GM19455 (cell line): ENCODE measurements at regions not wholly inside any gene's neighbourhood (a gene's known extent, or its start where the extent isn't known, plus 50 kb on each side); places are given as distances from the start of the nearest gene placed in this dataset.

Experiments
- ATAC-seq: cut with Tn5 transposase; IDR thresholded peaks from one replicate; pipeline ENCODE4 v1.9.1; 2021; ENCODE audit not compliant: unreplicated experiment

DNA sequence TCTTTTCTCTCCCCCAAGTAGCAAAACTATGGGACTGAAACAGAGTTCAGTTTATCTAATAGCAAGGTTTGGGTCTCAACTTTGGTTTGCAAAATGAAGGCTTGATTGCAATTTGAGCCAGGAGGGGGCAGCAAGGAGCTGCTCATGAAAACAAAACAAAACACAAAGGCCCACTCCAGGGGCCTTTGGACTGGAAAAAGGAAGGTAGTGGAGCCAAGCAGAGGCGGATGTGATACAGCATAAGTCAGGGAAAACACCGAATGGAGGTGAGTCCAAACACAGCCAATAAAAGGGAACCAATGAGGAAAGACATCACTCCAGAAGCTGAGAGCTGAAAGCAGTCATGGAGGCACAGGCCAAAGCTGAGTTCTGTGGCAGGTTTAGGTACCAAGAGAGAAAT, 799.7 kb upstream of the ACVR2A start:
- peak; percentile 71 for ATAC-seq

DNA sequence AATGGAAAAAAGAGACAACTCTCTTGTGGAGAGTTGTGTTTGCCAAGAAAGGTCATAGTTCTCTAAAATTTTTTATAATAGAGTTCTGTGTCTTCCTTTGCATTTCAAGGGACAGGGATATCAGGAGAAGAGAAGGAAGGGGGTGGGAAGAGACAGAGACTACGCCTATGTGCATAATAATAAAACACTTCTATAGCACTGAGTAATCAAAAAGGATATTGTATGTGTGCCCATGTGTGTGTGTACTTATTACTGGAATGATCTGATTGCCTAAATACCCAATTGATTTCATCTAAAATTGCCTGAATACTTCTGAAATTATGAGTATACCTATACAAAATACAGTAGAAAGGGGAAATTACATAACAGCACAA, 803.7 kb upstream of the ACVR2A start:
- no peak for ATAC-seq

GRCh38 chr2:147040298-147041120, 804.3 kb upstream of the ACVR2A start:
- no peak for ATAC-seq

DNA sequence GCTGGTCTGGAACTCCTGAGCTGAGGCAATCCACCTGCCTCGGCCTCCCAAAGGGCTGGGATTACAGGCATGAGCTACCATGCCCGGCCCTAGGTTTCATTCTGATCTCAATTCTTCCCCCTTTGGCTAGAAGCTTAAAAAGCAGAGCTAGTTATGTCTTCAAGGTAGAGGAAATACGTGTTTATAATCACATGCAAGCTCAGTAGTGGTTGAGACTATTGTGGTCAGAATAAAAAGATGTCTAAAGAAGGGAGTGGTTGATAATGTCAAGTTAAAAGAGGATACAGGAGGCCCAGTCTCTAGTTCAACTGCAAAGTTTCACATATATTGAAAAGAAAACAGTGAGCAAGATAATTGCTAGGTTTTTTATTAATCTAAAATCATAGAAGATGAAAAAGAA, 807.8 kb upstream of the ACVR2A start:
- no peak for ATAC-seq

DNA sequence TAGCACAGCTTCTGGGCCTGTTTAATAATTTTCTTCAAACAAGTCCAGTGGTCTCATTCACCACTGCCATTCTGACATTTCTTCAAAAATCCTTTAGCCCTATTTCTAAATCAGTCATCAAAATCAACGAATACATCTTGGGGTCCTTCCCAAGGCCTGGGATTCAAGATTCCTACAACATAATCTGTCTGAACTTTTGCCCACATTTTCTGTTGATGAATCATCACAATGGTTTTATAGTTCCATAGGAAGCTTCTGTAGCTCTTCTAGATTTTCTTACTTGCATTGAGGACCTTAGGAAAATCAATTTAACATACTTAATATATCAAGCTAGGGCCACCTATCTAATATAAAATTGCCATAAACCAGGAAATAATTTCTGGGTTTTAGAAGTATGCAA, 811.8 kb upstream of the ACVR2A start:
- ATAC-seq: no peak

DNA sequence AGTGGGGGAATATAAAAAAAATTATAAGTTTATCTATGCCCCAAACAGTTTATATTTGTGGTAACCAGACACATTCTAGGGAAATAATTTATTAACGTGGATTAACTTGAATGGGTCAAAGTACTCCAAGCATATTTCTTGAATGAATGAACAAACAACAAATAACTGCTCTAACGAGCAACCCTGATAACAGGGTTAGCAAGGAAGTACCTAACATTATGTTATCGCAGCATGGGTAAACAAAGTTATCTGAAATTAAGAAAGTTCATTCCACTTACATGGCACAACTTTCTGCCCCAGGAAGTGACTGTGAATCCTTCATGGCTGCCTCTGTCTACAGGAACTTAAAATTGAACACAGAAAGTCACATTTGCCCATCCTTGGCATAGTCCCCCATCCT, 812.9 kb upstream of the ACVR2A start:
- ATAC-seq: no peak

GRCh38 chr2:147030966-147031720, 813.7 kb upstream of the ACVR2A start:
- ATAC-seq: no peak

- no peak for ATAC-seq
Measured at GRCh38 chr2:147027436-147027835, 817.4 kb upstream of the ACVR2A start.

DNA sequence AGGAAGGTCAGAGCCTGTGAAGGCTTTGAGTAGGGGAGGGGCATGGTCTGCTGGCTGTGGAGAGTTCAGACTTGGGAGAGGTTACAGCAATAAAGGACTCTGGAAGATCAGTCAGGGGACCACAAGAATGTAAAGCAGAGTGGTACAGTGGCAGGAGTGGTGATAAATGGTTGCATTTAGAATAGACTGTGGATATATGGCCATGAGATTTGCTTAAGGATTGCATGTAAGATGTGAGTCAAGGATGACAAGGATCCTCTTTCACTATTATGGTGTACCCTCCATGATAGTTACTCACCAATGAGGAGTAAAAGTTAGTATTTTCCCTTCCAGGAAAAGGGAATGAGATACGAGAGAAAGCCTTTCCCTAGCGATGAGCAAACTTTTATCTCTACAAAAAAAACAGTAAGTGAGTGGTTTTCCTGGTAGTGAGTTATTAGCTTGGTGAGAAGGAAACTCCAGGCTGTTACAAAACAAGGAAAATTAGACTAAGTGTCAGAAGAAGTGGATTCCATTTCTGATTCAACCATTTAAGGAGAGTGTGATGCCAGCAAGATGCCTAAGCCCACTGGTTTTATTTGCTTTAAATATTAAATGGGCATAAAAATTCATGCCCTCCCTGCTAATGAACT, 818.0 kb upstream of the ACVR2A start:
- no peak for ATAC-seq

DNA sequence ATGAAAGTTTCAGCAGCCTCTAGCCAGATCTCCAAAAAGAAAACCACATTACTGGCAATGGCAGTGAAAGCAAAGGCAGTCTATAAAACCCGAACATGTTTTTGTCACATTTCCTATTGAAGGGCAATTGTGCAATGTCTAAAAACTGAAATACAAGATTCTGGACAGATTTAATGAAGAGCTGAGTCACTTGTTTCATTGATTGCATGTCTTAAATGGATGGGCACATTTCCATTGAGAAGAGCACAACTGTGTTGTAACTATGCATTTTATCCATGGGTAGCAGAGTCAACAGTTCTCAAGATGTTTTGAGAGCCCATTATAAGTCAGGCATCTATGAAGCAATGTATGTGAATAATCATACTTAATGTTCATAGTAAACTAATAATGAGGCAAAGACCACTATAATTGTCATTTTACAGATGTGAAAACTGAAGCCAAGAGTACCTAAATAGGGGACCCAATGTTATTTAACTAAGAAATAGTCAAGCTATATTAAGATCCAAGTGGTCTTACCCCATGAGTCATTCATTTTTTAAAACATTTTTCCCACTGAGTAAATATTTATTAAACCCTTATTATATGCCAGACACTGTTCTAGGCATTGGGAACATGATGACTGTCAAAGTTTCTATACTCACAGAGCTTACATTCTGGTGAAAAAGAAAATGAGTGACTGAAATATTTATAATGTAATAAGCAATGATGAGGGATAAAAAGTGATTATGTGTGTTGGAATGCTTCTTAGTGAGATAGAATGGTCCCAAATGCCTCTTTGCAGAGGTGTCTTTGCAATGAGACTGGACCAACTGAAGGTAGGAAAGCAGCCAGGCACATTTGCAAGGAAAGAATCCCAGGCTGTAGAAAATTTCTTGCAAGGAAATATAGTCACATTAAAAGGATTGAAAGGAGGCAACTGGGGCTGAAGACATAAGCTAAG, 818.9 kb upstream of the ACVR2A start:
- ATAC-seq: no peak

DNA sequence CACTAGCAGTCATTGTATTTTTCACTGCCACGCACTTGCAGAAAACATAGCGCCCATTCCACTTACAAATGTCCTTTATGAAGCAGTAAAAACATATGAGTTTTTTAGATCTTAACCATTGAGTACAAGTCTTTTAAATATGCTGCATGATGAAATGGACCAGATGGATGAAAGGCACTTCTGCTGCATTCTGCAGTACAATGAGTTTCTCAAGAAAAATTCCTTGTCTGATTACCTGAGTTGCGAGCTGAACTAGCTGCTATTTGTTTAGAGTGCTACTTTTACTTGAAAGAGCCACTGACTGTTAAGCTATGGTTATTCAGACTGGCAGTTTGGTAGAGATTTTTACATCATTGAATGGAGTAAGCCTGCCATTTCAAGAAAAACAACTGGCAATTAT, 825.5 kb upstream of the ACVR2A start:
- no peak for ATAC-seq

- no peak for ATAC-seq
Measured at GRCh38 chr2:147017951-147018645, 826.7 kb upstream of the ACVR2A start.

DNA sequence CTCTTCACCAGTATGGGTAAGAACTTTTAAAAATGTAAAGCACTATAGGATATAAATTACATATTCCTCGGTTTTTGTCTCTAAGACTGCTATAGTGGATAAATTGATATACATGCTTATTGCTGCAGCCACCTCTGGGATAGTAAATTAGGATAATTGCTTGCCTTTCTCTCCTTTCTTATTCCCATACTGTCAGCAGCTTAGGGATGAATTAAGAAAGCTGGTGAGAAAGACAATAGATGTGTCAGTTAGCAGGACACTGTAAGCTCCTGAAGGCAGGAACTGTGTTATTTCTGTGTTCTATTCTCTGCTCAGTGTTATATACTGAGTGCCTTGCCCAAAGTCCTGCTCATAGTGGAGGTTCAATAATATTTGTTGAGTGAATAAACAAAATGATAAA, 828.6 kb upstream of the ACVR2A start:
- ATAC-seq: no peak

- ATAC-seq: no peak
Measured at GRCh38 chr2:147015591-147015990, 829.2 kb upstream of the ACVR2A start.

DNA sequence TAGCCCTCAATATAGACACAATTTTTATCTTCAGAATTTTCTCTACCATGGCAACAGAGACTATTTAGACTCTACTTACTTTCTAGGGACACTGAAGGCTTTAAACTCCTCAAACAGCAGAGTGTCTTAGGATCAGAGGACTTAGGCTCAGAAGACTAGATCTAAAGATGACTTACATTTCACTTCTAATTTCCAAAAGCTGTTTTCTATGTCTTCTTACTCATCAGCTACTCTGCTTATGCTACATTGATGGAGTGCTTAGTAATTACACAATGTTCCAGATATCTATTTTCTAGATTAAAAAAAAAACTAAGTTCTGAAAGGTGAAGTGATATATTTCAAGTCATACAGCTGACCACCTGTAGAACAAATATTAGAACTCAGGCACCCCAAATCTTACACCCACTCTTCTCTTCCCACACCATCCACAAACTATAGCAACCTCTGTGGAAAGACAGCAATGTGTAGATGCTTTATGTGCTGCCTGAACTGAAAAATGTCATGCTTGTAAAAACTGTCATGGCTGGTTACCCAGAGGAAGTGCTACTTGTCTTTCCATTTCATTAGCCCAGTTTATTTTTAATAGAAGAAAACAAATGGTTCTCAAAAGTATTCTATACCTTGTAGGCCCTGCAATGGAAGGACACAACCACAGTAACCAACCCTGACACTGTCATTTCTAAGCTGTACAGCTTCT, 831.0 kb upstream of the ACVR2A start:
- ATAC-seq: no peak

- ATAC-seq: no peak
Measured at GRCh38 chr2:147008481-147008880, 836.3 kb upstream of the ACVR2A start.

GRCh38 chr2:147006736-147007141, 838.1 kb upstream of the ACVR2A start:
- ATAC-seq: no peak

- no peak for ATAC-seq
Measured at GRCh38 chr2:147003081-147003480, 841.7 kb upstream of the ACVR2A start.

DNA sequence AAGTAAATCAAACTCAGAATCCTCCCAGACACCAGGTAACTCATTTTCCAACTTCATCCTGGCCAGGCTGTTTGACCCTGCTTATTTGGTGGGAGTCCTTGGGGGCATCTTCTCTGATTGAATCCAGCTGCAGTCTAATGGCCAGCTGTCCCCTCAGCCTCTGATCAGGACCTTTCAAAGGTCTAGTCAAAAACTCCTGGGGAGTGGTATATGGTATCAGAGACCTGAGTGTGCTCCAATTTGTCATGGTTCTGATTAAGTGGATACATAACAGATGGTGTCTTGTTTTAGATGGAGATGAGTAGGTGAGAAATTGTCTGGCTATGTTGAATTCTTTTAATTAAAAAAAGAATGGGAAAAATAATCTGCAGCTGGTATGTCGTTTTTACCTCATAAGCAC, 842.6 kb upstream of the ACVR2A start:
- ATAC-seq: no peak

DNA sequence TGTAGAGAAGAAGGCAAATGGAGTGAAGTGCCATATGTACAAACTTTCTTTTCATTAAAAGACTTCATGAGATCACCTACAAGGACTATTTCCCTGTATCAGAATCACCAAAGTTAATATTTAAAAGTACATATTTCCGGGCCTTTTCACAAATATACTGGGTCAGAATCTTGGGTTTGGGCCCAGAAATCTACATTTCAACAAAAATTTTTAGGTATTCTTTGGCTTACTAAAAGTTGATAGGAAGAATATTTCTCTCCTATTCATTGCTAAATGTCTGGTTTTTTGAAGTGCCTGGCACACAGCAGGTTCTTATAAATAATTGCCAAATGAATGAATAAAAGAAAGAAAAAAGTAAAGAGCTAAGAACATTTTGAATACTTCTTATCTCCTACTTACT, 843.8 kb upstream of the ACVR2A start:
- no peak for ATAC-seq
